ENCODE measurements at regions not wholly inside any gene's neighbourhood (a gene's known extent, or its start where the extent isn't known, plus 50 kb on each side); places are given as distances from the start of the nearest gene placed in this dataset.
"Not testable (repeated sequence)": the region's sequence is repeated elsewhere in the genome, so short reads cannot be mapped to it uniquely, and the experiment has no call there.

GRCh38 chr1:47491341-47491753, 53.5 kb downstream of the FOXD2 start:
- no peak for DNase-seq (ENCODE audit: low read depth in 2 of 2)

GRCh38 chr1:47495176-47495713, 57.4 kb downstream of the FOXD2 start:
- DNase-seq (ENCODE audit: low read depth in 2 of 2), result no peak

GRCh38 chr1:47498551-47498950, 60.7 kb downstream of the FOXD2 start:
- DNase-seq (ENCODE audit: low read depth in 2 of 2), result no peak

- no peak for DNase-seq (ENCODE audit: low read depth in 2 of 2)
Measured at GRCh38 chr1:47501069-47501468, 63.2 kb downstream of the FOXD2 start.

DNA sequence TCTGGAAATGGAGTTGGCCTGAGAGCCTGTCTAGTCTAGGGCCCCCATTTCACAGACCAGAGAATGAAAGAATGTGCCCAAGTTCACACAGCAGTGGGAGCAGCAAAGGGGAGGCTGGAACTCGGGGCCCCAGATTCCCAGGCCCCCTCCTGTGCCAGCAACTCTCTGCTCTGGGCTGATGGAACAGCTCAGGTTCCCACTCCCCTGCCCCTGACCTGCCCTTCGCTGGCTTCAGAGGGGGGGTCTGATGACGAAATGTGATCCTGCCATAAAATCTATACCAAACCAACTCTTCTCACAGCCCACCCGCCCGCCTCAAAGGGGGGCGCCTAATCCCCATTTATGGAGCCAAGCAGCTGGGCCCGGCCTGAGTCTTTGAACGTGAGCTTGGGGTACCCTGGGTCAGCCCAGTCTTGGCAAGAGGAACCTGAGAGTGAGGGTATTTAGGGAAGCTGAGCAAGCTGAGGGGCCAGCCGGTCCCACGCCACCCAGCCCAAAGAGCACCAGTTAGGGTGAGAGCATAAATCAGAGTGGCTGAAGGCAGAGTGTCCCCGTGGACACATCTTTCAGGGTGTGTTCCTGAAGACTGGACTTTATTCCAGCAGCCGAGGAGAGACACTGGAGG, 65.0 kb downstream of the FOXD2 start:
- no peak for DNase-seq (ENCODE audit: low read depth in 2 of 2)

GRCh38 chr1:47504840-47505239, 67.0 kb downstream of the FOXD2 start:
- not testable (repeated sequence) for DNase-seq (ENCODE audit: low read depth in 2 of 2)

- no peak for DNase-seq (ENCODE audit: low read depth in 2 of 2)
Measured at GRCh38 chr1:47505267-47505666, 67.4 kb downstream of the FOXD2 start.

- DNase-seq (ENCODE audit: low read depth in 2 of 2), result no peak
Measured at GRCh38 chr1:47506053-47506452, 68.2 kb downstream of the FOXD2 start.

DNA sequence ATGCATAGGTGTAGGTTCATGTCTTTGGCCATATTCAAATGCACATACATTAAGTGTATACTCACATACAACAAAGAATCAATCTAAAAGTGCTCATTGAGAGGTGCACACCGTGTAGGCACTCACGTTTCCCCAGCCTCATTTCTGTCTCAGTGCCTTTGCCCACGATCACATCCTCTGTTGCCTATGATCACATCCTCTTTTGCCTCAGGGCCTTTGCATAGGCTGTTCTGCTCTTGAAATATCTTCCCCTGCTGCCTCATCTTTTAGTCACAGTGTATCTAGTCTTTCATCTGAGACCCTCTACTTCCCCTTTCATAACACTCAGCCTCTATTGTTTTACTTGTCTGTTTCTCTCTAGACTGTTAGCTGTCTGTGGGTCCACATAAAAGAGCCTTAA, 69.3 kb downstream of the FOXD2 start:
- no peak for DNase-seq (ENCODE audit: low read depth in 2 of 2)

DNA sequence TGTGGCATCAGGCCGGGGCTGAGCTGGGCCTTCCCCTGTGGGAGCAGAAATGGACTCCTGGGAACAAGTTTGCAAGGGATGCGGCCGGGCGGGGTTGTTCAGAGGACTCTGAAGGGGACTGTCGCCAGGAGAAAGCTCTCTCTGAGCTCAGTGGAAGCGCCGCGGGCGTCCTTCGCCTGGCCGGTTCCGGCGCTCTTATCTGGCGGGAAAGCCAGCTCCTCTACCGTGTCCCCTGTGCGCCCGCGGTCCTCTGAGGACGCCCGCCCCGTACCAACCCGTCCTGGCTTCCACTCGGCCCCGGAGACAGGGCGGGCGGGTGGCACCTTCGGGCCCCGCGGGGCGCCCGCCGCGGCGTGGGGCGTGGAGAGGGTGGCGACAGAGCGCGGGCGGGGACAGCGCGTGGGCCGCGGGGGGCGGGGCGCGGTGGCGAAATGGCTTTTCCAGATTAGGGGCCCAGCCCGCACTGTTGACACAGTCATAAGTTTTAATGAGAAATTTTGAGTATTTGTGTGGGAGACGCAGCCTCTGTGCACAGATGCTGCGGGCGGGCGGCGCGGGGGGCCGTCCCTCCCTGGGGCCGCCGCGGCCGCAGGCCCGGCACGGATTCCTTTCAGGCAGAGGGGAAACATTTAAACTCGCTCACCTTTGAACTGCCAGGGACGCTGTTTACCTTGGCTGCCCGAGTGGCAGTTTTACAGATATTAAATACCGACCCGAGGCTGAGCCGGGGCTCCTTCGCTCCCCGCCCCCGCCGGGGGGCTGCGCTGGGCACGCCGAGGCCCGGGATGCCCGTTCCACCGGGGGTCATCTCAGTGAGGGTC, 70.2 kb downstream of the FOXD2 start:
- DNase-seq (ENCODE audit: low read depth in 2 of 2), result peak; percentile 32 to 39

GRCh38 chr1:47508702-47509431, 71.0 kb downstream of the FOXD2 start:
- no peak for DNase-seq (ENCODE audit: low read depth in 2 of 2)

DNA sequence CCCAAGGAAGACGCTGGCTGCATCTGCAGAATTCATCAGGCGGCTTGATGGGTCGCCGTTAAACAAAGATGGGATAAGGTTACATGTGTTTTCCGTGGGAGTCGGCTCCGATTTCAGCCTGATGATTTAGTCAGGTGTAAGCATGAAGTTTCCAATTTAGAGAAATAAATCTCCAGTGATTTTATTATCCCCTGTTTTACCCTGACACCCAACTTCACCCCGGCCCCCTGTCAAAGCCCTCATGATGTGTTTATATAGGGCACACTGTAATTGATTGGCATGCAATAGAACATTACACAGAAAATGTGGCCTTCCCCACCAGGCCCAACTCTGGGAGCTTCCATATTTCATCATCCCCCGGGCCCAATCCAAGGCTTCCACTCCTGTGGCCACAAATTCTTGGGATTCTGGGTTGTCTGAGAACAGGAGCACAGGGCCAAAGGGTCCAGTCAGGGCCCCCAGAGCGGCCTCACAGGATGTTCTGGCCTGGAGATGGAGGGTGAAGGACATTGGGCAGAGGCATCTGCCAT, 72.5 kb downstream of the FOXD2 start:
- no peak for DNase-seq (ENCODE audit: low read depth in 2 of 2)

GRCh38 chr1:47511825-47512224, 74.0 kb downstream of the FOXD2 start:
- no peak for DNase-seq (ENCODE audit: low read depth in 2 of 2)

GRCh38 chr1:47513393-47513792, 75.5 kb downstream of the FOXD2 start:
- no peak for DNase-seq (ENCODE audit: low read depth in 2 of 2)

GRCh38 chr1:47514229-47514628, 76.4 kb downstream of the FOXD2 start:
- DNase-seq (ENCODE audit: low read depth in 2 of 2), result no peak

- DNase-seq (ENCODE audit: low read depth in 2 of 2), result no peak
Measured at GRCh38 chr1:47515164-47515789, 77.4 kb downstream of the FOXD2 start.

- no peak for DNase-seq (ENCODE audit: low read depth in 2 of 2)
Measured at GRCh38 chr1:47517946-47518345, 80.1 kb downstream of the FOXD2 start.

- DNase-seq (ENCODE audit: low read depth in 2 of 2), result no peak
Measured at GRCh38 chr1:47519491-47519890, 81.6 kb downstream of the FOXD2 start.

GRCh38 chr1:47519971-47520370, 82.1 kb downstream of the FOXD2 start:
- no peak for DNase-seq (ENCODE audit: low read depth in 2 of 2)

DNA sequence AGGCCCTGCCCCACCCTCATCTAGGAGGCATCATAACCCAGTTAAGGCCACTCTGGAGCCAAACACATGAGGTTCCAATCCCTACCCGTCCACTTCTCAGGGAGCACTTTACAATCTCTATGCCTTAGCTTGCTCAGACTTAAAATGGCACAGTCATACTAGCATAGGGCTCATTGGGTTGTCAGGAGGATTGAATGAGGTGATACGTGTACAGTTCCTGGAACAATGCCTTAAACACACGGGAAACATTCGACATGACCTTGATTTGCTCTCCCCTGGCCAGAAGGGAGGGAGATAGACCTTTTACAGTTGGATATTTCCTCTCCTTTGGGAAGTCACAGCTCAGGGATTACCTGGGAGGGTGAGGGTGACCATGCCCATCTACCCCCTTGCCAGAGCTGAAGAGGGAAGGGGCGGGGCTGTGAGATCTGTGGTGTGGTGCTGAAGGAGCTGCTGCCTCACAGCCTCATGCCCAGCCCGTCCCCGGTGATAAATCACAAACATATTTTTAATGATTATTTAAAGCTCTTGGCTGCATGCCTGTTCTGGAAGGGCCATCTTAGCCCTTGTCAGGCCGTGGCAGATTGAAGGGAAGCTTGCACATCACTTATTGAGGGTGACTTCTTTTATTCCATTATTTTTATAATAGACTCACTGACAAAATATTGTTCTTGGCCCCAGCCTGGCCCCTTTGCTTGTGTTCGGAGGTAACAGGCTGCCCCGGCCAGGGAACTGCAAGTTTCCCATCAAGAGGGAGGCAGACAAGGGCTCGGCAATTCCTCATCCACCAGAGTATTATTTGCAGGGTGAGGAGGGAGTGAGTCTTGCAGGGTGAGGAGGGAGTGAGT, 83.4 kb downstream of the FOXD2 start:
- no peak for DNase-seq (ENCODE audit: low read depth in 2 of 2)

All from stimulated activated CD8-positive, alpha-beta memory T cell treated with anti-CD3 and anti-CD28 coated beads, Interleukin-2, amount 100 ng/mL, for 48 hours (primary cell).